ENCODE measurements at regions not wholly inside any gene's neighbourhood (a gene's known extent, or its start where the extent isn't known, plus 50 kb on each side); places are given as distances from the start of the nearest gene placed in this dataset.

DNA sequence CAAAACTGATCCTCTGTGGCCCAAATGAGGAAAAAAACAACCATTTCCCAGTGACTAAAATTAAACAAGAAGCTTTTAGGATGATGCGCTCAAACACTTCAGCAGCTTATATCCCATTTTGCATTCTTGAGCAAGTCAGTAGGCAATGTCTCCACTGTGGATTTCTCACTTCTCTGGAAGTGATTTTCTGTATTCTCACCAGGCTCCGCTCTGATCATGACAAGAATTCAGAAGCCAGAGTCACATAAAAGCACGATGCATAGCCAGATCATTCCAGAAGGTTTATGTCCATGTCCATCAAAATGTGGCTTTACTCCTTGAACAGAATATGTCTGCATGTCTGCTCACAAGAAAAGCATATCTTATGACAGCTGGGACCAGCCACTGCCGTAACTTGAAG lies 481.4 kb downstream of the ADRA2A start:
- dilution Hi-C loops (cut with MboI; ENCODE audit: extremely low pct_ligation_motif_present, low sequenced_read_pairs) (no loop called here), intact Hi-C loops (cut with micrococcal nuclease) (no loop called here)
- H3K4me2 ChIP-seq (ENCODE audit: insufficient read depth, low read length): no peak overlapping the region
- no peak overlapping the region for H3K4me3 ChIP-seq (replicated peaks in 1 of 3; ENCODE audit: insufficient read depth in 1 of 3, low read depth in 1 of 3, low read length in 3 of 3)
- H3K4me1 ChIP-seq (ENCODE audit: control insufficient read depth, extremely low read depth, insufficient read depth, low read length): no peaks in the 10 kb centered on the region
- POLR2A ChIA-PET: no interaction called here
- H3K27me3 ChIP-seq (ENCODE audit: control insufficient read depth in 2 of 2, insufficient read depth in 2 of 2, low read length in 2 of 2): no peaks in the 10 kb centered on the region
- no peak overlapping the region for H3K27ac ChIP-seq (ENCODE audit: insufficient read depth, low read depth, low read length)
- H3K9ac ChIP-seq (replicated peaks; ENCODE audit: extremely low read depth, insufficient read depth, low read length): no peak overlapping the region
- H3K79me2 ChIP-seq (ENCODE audit: control insufficient read depth, insufficient read depth, low read length): no peaks in the 10 kb centered on the region
- H3K9me1 ChIP-seq (replicated peaks; ENCODE audit: control insufficient read depth, extremely low read depth, insufficient read depth, low read length): no peaks in the 10 kb centered on the region
- TF ChIP-seq JUN (IDR thresholded peaks at IDR 0.05; ENCODE audit: borderline replicate concordance, insufficient read depth, insufficient read length, low read depth) (no peak), CTCF (IDR thresholded peaks at IDR 0.05; ENCODE audit: extremely low read depth in 1 of 2, insufficient read depth in 1 of 2, low read depth in 1 of 2, low read length in 2 of 2) (no peak), FOS (IDR thresholded peaks at IDR 0.05; ENCODE audit: borderline replicate concordance, insufficient read depth, low read length) (no peak), POLR2A (IDR thresholded peaks at IDR 0.05; ENCODE audit: low read depth, low read length) (no peak), EZH2 (IDR thresholded peaks at IDR 0.05; ENCODE audit: borderline replicate concordance, low read depth, low read length, severe bottlenecking) (no peak), MYC (IDR thresholded peaks at IDR 0.05; ENCODE audit: low read depth, low read length) (no peak), GATA2 (IDR thresholded peaks at IDR 0.05; ENCODE audit: insufficient read depth, insufficient read length, low read depth, low read length) (no peak), POLR2AphosphoS5 (IDR thresholded peaks at IDR 0.05; ENCODE audit: insufficient read depth, low read depth, low read length) (no peak)
- TF ChIP-seq, protein P1, sequence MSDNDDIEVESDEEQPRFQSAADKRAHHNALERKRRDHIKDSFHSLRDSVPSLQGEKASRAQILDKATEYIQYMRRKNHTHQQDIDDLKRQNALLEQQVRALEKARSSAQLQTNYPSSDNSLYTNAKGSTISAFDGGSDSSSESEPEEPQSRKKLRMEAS (IDR thresholded peaks at IDR 0.05; ENCODE audit: insufficient read depth, insufficient read length): no peak
- no peaks in the 10 kb centered on the region for H3K36me3 ChIP-seq (ENCODE audit: control insufficient read depth in 2 of 2, extremely low read depth in 1 of 2, insufficient read depth in 2 of 2, low read length in 2 of 2)
- CTCF ChIA-PET: no interaction called here
- no peak overlapping the region for H2AFZ ChIP-seq (ENCODE audit: low read depth, low read length)
- no peak for DNase-seq (ENCODE audit: low read depth, low spot score)
- H4K20me1 ChIP-seq (replicated peaks; ENCODE audit: control insufficient read depth, extremely low read depth, insufficient read depth, low read length): no peaks in the 10 kb centered on the region
- peaks cover 4% of the 10 kb centered on the region for H3K9me3 ChIP-seq (replicated peaks; ENCODE audit: control insufficient read depth, insufficient read depth, low read length)
- BruUV-seq (replicated peaks): no TSS peak
- FAIRE-seq: no peak

All from endothelial cell of umbilical vein (primary cell).